Activated CD8-positive, alpha-beta memory T cell treated with anti-CD3 and anti-CD28 coated beads, Interleukin-2, amount 10 ng/mL, durations not matched to agents 7 days and 5 days (primary cell): ENCODE measurements at regions not wholly inside any gene's neighbourhood (a gene's known extent, or its start where the extent isn't known, plus 50 kb on each side); places are given as distances from the start of the nearest gene placed in this dataset.

Experiments
- ATAC-seq: fragments of 150-1000 bp; cut with Tn5 transposase; one replicate; pipeline ENCODE4 v1.10.0; 2021; ENCODE audit warnings: moderate library complexity
- CTCF ChIA-PET: fragments of 350-600 bp; sonication (Branson Sonifier 250); formaldehyde crosslinking; loops from one replicate; lab custom pipeline; 2021; ENCODE audit warnings: antibody characterized with exemption; lab: Charles Lee
- DNase-seq: peaks from one replicate; pipeline ENCODE4 v3.0.0-alpha.2; 2020
- H3K27ac Mint-ChIP-seq: one replicate; pipeline ENCODE4 v1.8.0; 2021; ENCODE audit warnings: mild to moderate bottlenecking, mixed read lengths
- H3K27me3 Mint-ChIP-seq: one replicate; pipeline ENCODE4 v1.8.0; 2021; ENCODE audit warnings: mixed read lengths
- H3K36me3 Mint-ChIP-seq: one replicate; pipeline ENCODE4 v1.8.0; 2021; ENCODE audit warnings: mild to moderate bottlenecking, mixed read lengths
- H3K4me1 Mint-ChIP-seq: one replicate; pipeline ENCODE4 v1.8.0; 2021; ENCODE audit warnings: mixed read lengths
- H3K4me3 Mint-ChIP-seq: one replicate; pipeline ENCODE4 v1.8.0; 2021; ENCODE audit warnings: mild to moderate bottlenecking, moderate library complexity, mixed read lengths
- H3K9me3 Mint-ChIP-seq: one replicate; pipeline ENCODE4 v1.8.0; 2022; ENCODE audit warnings: low read depth, mixed read lengths

DNA sequence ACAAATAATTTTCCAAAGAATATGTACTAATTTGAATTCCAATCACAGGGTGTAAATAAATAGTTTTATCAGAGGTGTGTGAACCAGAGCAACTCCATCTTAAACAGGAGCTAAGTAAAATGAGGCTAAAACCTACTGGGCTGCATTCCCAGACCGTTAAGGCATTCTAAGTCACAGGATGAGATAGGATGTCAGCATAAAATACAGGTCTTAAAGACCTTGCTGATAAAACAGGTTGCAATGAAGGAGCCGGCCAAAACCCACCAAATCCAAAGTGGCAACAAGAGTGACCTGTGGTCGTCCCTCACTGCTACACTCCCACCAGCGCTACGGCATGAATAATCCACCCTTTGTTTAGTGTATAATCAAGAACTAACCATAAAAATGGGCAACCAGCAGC lies 291.7 kb upstream of the SEMA3D start:
- no peaks in the 10 kb centered on the region for H3K4me1 Mint-ChIP-seq
- H3K27ac Mint-ChIP-seq: no peak overlapping the region
- no peaks in the 10 kb centered on the region for H3K27me3 Mint-ChIP-seq
- ATAC-seq (no peak), DNase-seq (no peak)
- CTCF ChIA-PET: no interaction called here
- no peaks in the 10 kb centered on the region for H3K36me3 Mint-ChIP-seq
- no peaks in the 10 kb centered on the region for H3K9me3 Mint-ChIP-seq
- no peak overlapping the region for H3K4me3 Mint-ChIP-seq

DNA sequence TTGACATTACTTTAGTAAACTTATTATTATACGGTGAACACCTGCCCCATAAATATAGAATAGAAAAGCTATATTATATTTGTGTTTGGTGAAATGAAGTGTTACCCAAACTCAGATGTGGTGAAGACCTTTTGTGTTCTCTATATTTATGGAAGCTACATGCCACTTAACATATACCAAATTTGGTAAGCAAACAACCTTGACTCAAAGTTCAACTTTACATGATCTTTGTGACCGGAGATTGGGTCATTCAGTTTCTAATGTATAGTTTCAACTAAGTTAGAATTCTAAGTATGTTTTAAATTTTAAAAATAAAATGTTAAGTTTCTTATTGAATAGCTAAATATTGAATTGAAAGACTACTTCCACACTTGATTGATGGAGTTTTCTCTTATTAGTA lies 288.6 kb upstream of the SEMA3D start:
- no peaks in the 10 kb centered on the region for H3K36me3 Mint-ChIP-seq
- H3K4me1 Mint-ChIP-seq: peaks cover 2% of the 10 kb centered on the region
- CTCF ChIA-PET: no interaction called here
- no peak overlapping the region for H3K27ac Mint-ChIP-seq
- ATAC-seq: no peak
- no peak for DNase-seq
- H3K27me3 Mint-ChIP-seq: no peaks in the 10 kb centered on the region
- H3K4me3 Mint-ChIP-seq: no peak overlapping the region
- no peaks in the 10 kb centered on the region for H3K9me3 Mint-ChIP-seq

- CTCF ChIA-PET: no interaction called here
- ATAC-seq (no peak), DNase-seq (no peak)
- no peaks in the 10 kb centered on the region for H3K36me3 Mint-ChIP-seq
- peaks cover 2% of the 10 kb centered on the region for H3K4me1 Mint-ChIP-seq
- no peaks in the 10 kb centered on the region for H3K27me3 Mint-ChIP-seq
- H3K9me3 Mint-ChIP-seq: no peaks in the 10 kb centered on the region
- no peak overlapping the region for H3K27ac Mint-ChIP-seq
- no peak overlapping the region for H3K4me3 Mint-ChIP-seq
These were observed 288.2 kb upstream of the SEMA3D start for GRCh38 chr7:85475071-85475470.

DNA sequence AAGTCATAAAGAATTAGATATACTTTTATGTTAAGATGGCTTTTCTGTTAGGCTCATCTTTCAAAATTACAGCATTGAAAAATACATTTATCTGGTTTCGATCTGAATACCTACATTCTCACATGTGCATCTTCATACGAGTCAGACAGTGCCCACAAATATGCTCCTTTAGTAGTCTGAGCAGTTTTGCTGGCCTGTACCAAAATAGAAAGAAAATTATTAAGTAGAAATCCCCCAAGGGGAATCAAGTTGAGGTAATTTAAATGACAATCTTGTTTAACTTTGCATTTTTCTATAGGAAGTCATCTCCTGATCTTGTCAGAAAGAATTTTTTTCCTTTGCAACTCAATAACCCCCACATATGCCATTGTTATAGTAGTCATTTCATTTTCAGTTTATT lies 287.4 kb upstream of the SEMA3D start:
- no peak overlapping the region for H3K4me3 Mint-ChIP-seq
- H3K27me3 Mint-ChIP-seq: no peaks in the 10 kb centered on the region
- no peak for DNase-seq
- CTCF ChIA-PET: no interaction called here
- no peak overlapping the region for H3K27ac Mint-ChIP-seq
- no peaks in the 10 kb centered on the region for H3K9me3 Mint-ChIP-seq
- peaks cover 2% of the 10 kb centered on the region for H3K4me1 Mint-ChIP-seq
- no peak for ATAC-seq
- H3K36me3 Mint-ChIP-seq: no peaks in the 10 kb centered on the region

GRCh38 chr7:85471740-85472139 lies 284.9 kb upstream of the SEMA3D start:
- Mint-ChIP-seq H3K4me3 (no peak overlapping the region), H3K36me3 (no peaks in the 10 kb centered on the region), H3K27me3 (no peaks in the 10 kb centered on the region), H3K4me1 (peaks cover 2% of the 10 kb centered on the region), H3K27ac (no peak overlapping the region), H3K9me3 (peaks cover 4% of the 10 kb centered on the region)
- CTCF ChIA-PET: no interaction called here
- ATAC-seq: no peak
- no peak for DNase-seq

GRCh38 chr7:85471307-85471706 lies 284.5 kb upstream of the SEMA3D start:
- CTCF ChIA-PET: no interaction called here
- DNase-seq (no peak), ATAC-seq (no peak)
- H3K27ac Mint-ChIP-seq: no peak overlapping the region
- H3K9me3 Mint-ChIP-seq: peaks cover 4% of the 10 kb centered on the region
- H3K27me3 Mint-ChIP-seq: no peaks in the 10 kb centered on the region
- peaks cover 2% of the 10 kb centered on the region for H3K4me1 Mint-ChIP-seq
- H3K36me3 Mint-ChIP-seq: no peaks in the 10 kb centered on the region
- no peak overlapping the region for H3K4me3 Mint-ChIP-seq

DNA sequence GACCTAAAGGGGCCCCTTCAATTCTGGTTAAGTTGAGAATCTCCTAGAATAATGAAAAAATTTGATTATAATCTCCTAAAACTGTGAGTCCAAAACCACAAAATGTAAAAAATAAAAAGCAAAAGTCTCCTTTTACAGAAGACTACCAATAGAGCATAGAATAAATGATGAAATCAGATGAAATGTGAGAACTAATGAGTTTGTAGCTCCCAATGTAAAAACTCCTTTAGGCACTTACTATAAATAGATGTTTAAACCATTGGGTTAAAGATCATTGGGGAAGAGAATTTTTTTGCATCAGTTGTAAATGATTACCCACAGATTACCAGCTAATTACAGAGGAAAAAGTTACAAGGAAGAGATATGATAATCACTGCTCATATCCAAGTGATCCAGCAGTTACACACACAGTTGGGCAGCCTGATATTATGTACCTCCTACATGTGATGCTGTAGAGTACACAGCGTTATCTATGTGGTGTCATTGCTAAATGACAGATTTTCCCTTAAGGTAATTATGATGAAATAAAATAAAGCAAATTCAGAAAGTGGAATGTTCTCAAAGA lies 282.7 kb upstream of the SEMA3D start:
- Mint-ChIP-seq H3K4me3 (no peak overlapping the region), H3K4me1 (peaks cover 2% of the 10 kb centered on the region), H3K36me3 (no peaks in the 10 kb centered on the region), H3K9me3 (peaks cover 4% of the 10 kb centered on the region), H3K27me3 (no peaks in the 10 kb centered on the region), H3K27ac (no peak overlapping the region)
- CTCF ChIA-PET: no interaction called here
- no peak for DNase-seq
- no peak for ATAC-seq

DNA sequence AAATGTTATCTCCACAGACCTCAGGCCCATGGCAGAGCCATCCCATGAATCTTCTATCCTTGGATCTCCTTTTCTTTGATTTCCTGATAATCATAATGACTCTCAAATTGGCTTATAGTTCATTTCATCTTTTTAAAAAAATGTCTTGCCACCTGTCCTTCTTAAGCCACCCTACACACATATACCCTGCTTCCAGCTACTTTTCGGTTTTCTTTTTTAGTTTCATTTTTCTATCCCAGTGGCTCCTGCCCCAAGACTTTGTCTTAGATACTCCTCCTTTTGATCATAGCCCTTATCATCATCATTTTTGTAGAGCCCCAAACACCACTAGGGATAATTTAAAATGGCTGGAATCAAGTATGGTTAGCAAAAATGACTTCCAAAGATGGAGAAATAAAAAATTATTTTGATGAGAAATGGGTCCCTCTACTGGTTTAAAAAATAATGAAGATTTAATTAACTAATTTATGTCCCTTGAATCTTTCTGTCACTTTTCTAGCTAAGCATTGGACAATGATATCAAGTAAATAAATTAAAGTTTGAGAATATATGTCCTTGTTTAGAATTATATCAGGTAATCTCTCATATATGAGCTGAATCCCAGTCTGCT lies 277.3 kb upstream of the SEMA3D start:
- CTCF ChIA-PET: no interaction called here
- peaks cover 4% of the 10 kb centered on the region for H3K9me3 Mint-ChIP-seq
- DNase-seq (no peak), ATAC-seq (no peak)
- no peak overlapping the region for H3K27ac Mint-ChIP-seq
- no peaks in the 10 kb centered on the region for H3K27me3 Mint-ChIP-seq
- H3K36me3 Mint-ChIP-seq: no peaks in the 10 kb centered on the region
- H3K4me1 Mint-ChIP-seq: no peaks in the 10 kb centered on the region
- H3K4me3 Mint-ChIP-seq: no peak overlapping the region

DNA sequence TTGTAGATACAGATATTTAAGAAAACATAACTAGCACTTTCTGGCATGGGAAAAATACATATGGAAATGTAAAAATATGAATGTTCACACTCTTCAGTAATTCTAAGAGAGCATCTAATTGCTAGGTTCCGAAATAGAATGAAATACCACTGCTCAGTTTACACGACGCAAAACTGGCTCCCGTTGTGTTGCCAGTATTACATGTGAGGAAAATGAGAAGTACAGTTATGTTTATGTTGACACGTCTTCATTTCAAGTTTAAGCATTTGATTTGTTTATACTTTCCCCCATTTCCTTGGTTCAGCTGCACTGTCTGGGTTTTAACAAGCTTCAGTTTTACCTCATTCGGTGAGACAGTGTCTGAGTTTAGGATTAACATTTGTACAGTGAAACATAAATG lies 275.8 kb upstream of the SEMA3D start:
- ATAC-seq (no peak), DNase-seq (no peak)
- CTCF ChIA-PET: interaction anchor here (1.0 kb wide), 1 partner anchor 18 kb away, joined by 3 read pairs; no protein-coding TSS in a partner anchor
- peaks cover 3% of the 10 kb centered on the region for H3K9me3 Mint-ChIP-seq
- H3K4me3 Mint-ChIP-seq: no peak overlapping the region
- no peaks in the 10 kb centered on the region for H3K36me3 Mint-ChIP-seq
- no peaks in the 10 kb centered on the region for H3K4me1 Mint-ChIP-seq
- H3K27ac Mint-ChIP-seq: no peak overlapping the region
- H3K27me3 Mint-ChIP-seq: no peaks in the 10 kb centered on the region

GRCh38 chr7:85457911-85458310 lies 271.1 kb upstream of the SEMA3D start:
- no peaks in the 10 kb centered on the region for H3K4me1 Mint-ChIP-seq
- no peaks in the 10 kb centered on the region for H3K36me3 Mint-ChIP-seq
- H3K4me3 Mint-ChIP-seq: no peak overlapping the region
- ATAC-seq (no peak), DNase-seq (no peak)
- no peak overlapping the region for H3K27ac Mint-ChIP-seq
- no peaks in the 10 kb centered on the region for H3K27me3 Mint-ChIP-seq
- no peaks in the 10 kb centered on the region for H3K9me3 Mint-ChIP-seq
- CTCF ChIA-PET: no interaction called here

GRCh38 chr7:85456254-85456653 lies 269.4 kb upstream of the SEMA3D start:
- no peaks in the 10 kb centered on the region for H3K9me3 Mint-ChIP-seq
- no peak overlapping the region for H3K27ac Mint-ChIP-seq
- CTCF ChIA-PET: no interaction called here
- DNase-seq (no peak), ATAC-seq (no peak)
- H3K4me3 Mint-ChIP-seq: no peak overlapping the region
- no peaks in the 10 kb centered on the region for H3K4me1 Mint-ChIP-seq
- H3K36me3 Mint-ChIP-seq: no peaks in the 10 kb centered on the region
- H3K27me3 Mint-ChIP-seq: no peaks in the 10 kb centered on the region

DNA sequence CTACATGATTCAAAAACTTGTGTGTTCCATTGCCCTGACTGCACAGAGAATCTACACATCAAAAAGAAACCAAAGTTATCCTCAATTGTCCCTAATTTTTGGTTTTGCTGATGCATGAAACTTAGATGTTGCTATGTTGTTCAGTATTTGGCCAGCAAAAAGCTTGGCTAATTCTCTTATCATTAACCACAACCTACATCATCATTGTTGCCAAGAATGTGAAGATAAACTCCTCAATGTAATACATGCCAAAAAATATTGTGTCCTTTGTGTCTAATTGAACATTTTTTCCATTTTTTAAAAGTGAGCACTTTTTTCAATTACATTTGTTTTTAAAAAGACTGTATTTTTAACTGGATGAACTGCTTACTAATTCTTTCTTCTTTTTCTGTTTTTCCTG lies 268.0 kb upstream of the SEMA3D start:
- no peaks in the 10 kb centered on the region for H3K27me3 Mint-ChIP-seq
- H3K4me1 Mint-ChIP-seq: no peaks in the 10 kb centered on the region
- H3K4me3 Mint-ChIP-seq: no peak overlapping the region
- no peaks in the 10 kb centered on the region for H3K36me3 Mint-ChIP-seq
- CTCF ChIA-PET: no interaction called here
- ATAC-seq (no peak), DNase-seq (no peak)
- H3K9me3 Mint-ChIP-seq: no peaks in the 10 kb centered on the region
- no peak overlapping the region for H3K27ac Mint-ChIP-seq

DNA sequence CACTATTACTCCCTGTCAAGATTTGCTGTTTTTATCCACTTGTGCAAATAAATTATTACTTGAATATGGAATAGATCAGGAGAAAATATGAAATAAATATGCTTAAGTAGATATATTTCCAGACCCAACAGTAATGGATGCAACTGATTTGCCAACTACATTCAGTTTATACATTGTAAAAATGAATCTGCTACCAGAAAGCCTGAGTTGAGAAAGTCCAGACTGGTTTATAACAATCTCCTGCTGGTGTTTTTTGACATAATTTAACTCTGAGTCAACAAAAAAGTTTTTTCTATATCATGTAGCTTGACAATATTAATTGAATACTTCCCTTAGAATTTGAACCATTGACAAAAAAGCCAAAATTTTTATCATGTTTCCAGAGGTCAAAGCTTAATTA lies 265.8 kb upstream of the SEMA3D start:
- Mint-ChIP-seq H3K9me3 (no peaks in the 10 kb centered on the region), H3K4me1 (no peaks in the 10 kb centered on the region), H3K4me3 (no peak overlapping the region), H3K27me3 (no peaks in the 10 kb centered on the region), H3K36me3 (no peaks in the 10 kb centered on the region), H3K27ac (no peak overlapping the region)
- CTCF ChIA-PET: no interaction called here
- ATAC-seq (no peak), DNase-seq (no peak)

DNA sequence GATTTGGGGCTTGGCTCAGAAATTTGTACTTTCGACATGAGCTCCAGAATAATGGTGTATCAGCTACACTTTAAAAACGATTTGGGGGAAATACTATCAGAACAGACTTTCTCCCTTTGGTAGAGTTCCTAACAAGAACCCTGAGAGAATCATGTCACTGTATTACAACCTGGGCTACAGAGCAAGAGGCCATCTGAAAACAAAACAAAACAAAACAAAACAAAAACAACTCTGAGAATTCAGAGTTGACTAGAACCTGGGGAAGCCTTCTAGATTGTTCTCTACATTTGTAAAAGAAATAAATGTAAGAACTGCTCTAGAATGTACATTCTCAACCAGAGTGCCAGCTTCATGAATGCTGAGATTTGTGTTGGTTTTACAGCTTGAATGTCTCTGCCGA lies 262.6 kb upstream of the SEMA3D start:
- no peak overlapping the region for H3K27ac Mint-ChIP-seq
- no peaks in the 10 kb centered on the region for H3K4me1 Mint-ChIP-seq
- no peak overlapping the region for H3K4me3 Mint-ChIP-seq
- no peak for ATAC-seq
- DNase-seq: no peak
- H3K9me3 Mint-ChIP-seq: no peaks in the 10 kb centered on the region
- no peaks in the 10 kb centered on the region for H3K36me3 Mint-ChIP-seq
- no peaks in the 10 kb centered on the region for H3K27me3 Mint-ChIP-seq
- CTCF ChIA-PET: no interaction called here

DNA sequence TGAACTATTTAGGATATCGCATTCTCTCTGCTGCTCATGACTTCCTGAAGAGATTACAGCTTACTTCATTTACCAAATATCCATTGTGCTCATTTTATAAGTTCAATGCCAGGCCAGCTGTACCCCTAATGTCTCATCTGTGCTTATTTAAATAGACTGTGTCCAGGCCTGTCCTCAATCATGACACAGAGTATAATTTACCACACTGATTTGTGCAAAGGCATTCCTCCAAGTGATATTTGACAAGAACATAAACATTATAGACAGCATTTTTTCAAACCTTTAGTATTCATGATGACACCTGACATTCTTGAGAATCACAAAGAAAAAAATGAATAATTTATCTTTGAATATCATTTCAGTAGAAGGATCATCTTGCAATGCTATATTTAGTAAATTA lies 260.1 kb upstream of the SEMA3D start:
- no peak overlapping the region for H3K4me3 Mint-ChIP-seq
- no peak for DNase-seq
- ATAC-seq: no peak
- H3K27me3 Mint-ChIP-seq: no peaks in the 10 kb centered on the region
- H3K36me3 Mint-ChIP-seq: no peaks in the 10 kb centered on the region
- H3K27ac Mint-ChIP-seq: no peak overlapping the region
- no peaks in the 10 kb centered on the region for H3K4me1 Mint-ChIP-seq
- CTCF ChIA-PET: no interaction called here
- H3K9me3 Mint-ChIP-seq: no peaks in the 10 kb centered on the region
